ENCODE measurements at regions not wholly inside any gene's neighbourhood (a gene's known extent, or its start where the extent isn't known, plus 50 kb on each side); places are given as distances from the start of the nearest gene placed in this dataset.

DNA sequence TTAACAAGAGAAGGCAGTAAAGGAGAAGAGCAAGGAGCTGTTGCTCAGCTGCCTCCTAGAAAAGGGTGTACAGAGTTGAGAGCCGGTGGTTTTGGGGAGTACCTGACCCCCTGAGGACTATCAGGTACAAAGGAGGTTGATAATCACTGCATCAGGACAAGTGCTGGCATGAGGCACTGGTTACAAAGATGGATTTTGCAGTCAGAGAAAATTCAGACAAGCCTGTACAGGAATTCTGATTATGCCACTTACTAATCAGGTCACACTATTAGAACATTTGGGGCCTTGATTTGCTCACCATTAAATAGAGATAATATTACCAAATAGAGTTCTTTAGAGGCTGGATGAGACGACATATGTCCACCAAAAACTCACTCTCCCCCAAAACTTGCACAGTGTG is 450.9 kb upstream of the TMPO start:
- no peak for TF ChIP-seq ZNF274 (IDR thresholded peaks at IDR 0.05; ENCODE audit: low read depth, low read length)
- no peak for TF ChIP-seq SUZ12 (IDR thresholded peaks at IDR 0.05; ENCODE audit: extremely low read depth, insufficient read depth, insufficient read length)
- no peak for TF ChIP-seq YY1 (IDR thresholded peaks at IDR 0.05; ENCODE audit: insufficient read depth, insufficient read length)

All from NT2/D1 (cell line).